Astrocyte of the cerebellum (primary cell): ENCODE measurements at regions not wholly inside any gene's neighbourhood (a gene's known extent, or its start where the extent isn't known, plus 50 kb on each side); places are given as distances from the start of the nearest gene placed in this dataset.

Source experiments
- DNase-seq: peaks from one replicate; pipeline ENCODE4 v3.0.0-alpha.2; 2011; ENCODE audit warnings: low read depth
- H3K4me3 ChIP-seq: 2 replicates; pipeline ENCODE4 v1.5.1; 2011; ENCODE audit warnings: mild to moderate bottlenecking, low read depth, low read length, moderate library complexity
- in situ Hi-C: cut with HindIII; loops from 2 replicates; pipeline ENCODE4 v1.10.0; 2017; ENCODE audit warnings: low sequenced_read_pairs
- TF ChIP-seq, protein P1 (sequence below): IDR thresholded peaks from 2 replicates; pipeline ENCODE4 v1.5.1; 2012; ENCODE audit warnings: low read length, low read depth, moderate library complexity, mild to moderate bottlenecking; ENCODE audit errors: missing control alignments

- in situ Hi-C loops, result no loop called here
- TF ChIP-seq, protein P1, sequence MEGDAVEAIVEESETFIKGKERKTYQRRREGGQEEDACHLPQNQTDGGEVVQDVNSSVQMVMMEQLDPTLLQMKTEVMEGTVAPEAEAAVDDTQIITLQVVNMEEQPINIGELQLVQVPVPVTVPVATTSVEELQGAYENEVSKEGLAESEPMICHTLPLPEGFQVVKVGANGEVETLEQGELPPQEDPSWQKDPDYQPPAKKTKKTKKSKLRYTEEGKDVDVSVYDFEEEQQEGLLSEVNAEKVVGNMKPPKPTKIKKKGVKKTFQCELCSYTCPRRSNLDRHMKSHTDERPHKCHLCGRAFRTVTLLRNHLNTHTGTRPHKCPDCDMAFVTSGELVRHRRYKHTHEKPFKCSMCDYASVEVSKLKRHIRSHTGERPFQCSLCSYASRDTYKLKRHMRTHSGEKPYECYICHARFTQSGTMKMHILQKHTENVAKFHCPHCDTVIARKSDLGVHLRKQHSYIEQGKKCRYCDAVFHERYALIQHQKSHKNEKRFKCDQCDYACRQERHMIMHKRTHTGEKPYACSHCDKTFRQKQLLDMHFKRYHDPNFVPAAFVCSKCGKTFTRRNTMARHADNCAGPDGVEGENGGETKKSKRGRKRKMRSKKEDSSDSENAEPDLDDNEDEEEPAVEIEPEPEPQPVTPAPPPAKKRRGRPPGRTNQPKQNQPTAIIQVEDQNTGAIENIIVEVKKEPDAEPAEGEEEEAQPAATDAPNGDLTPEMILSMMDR, result no peak
- no peak for DNase-seq
- no peak overlapping the region for H3K4me3 ChIP-seq
Measured at GRCh38 chr3:128569756-128570155, 76.8 kb upstream of the GATA2 start.

DNA sequence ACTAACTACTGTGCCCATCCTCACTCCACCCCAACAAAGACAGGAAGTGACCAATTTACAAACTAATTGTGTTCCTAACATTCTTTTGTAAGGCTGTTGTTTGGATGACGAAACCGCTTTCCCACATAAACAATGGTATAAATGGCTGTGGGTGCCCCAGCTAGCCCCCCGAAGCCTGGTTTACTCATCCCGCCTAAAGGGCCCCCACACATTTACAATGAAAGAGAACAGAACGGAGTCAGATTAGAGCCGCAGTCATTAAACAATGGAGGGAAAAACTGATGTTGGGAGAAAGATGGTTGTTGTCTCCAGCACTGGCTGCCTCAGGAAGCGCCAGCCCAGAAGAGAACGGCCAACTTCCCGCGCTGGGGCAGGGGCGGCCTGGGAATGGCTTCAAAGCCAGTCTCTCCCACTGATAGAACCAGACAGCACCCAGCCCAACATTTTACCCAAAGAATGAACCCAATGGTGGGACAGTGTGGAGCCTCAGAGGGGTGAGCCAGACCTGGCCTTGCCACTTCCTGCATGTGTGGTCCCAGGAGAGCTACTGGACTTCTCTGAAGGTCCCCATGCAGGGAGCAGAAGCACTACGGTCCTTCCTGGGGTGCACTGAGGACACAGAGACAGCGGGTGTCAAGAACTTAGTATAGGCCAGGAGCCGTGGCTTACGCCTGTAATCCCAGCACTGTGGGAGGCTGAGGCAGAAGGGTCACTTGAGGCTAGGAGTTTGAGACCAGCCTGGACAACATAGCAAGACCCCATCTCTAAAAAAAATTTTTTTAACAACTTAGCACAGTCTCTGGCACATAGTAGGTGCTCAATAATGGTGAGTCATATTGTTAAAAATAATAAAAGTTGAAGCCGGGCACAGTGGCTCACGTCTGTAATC, 75.8 kb upstream of the GATA2 start:
- no peak for DNase-seq
- in situ Hi-C loops, result no loop called here
- no peak overlapping the region for H3K4me3 ChIP-seq
- TF ChIP-seq, protein P1, result no peak

DNA sequence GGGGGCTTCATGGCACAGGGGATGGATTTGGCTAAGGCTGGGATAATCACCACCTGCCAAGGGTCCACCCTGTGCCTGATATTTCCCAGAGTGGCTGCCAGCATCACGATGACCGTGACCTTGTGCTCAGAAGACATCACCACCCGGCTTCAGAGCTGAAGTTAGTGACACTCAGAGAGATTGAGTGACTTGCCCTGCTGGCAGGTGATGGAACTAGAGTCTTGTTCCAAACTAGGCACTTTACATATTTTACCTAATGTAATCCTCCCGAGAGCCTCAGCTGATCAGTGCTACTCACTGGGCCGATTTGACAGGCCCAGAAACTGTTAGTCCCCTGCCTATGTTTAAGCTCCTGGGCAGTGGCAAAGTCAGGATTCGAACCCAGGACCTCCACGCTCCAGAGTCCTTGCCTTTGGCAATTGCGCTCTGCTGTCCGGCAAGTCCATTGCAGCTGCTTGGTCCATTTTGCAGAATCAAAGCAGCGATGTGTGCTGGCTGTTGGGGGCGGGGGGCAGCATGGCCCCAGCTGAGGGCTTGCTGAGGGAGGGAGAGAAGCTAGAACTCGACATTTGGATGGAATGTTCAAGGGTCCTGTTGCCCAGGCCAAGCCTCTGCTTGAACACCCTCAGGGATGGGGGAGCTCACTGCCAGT, 74.8 kb upstream of the GATA2 start:
- no peak overlapping the region for H3K4me3 ChIP-seq
- in situ Hi-C loops, result no loop called here
- DNase-seq, result no peak
- TF ChIP-seq, protein P1, result no peak

- in situ Hi-C loops, result no loop called here
- no peak overlapping the region for H3K4me3 ChIP-seq
- TF ChIP-seq, protein P1, result no peak
- DNase-seq, result no peak
Measured at GRCh38 chr3:128567141-128567540, 74.1 kb upstream of the GATA2 start.

DNA sequence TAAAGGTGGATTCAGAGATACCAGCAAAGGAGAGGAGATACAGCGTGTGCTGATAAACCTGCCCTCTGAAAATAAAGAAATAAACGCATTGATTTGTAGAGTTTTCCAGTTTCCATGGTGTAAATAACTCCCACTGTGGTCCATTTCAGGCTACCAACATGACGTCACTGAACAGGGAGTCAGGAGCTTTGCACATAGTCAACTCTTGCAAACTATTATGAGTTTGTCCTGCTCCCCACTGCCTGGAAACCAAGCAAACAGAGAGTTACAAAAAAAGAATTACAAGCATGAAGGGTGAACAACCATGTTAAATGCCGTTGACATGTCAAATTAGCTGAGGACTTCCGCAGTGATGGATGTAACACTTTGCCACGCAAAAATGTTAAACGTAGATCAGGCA, 70.4 kb upstream of the GATA2 start:
- in situ Hi-C loops, result no loop called here
- TF ChIP-seq, protein P1, result no peak
- DNase-seq, result no peak
- no peak overlapping the region for H3K4me3 ChIP-seq

DNA sequence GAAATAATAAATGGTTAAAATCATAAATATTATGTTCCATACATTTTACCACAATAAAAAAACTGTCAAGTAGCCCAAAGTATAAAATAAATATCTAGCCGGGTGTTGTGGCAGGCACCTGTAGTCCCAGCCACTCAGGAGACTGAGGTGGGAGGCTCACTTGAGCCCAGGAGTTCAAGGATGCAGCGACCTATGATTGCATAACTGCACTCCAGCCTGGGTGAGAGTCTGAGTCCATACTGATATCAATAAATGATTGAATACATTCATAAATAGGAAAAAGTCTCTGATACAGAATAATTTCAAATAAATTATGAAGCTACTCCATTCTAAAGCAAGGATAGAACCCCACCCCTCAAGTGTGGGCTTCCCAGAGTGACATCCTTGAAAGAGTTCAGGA, 68.5 kb upstream of the GATA2 start:
- in situ Hi-C loops, result no loop called here
- H3K4me3 ChIP-seq, result no peak overlapping the region
- TF ChIP-seq, protein P1, result no peak
- DNase-seq, result no peak
